BLaER1 treated with 17β-estradiol and CSF1 and Interleukin-3, amounts not matched to agents 10 nM and 100 nM (cell line): ENCODE measurements at regions not wholly inside any gene's neighbourhood (a gene's known extent, or its start where the extent isn't known, plus 50 kb on each side); places are given as distances from the start of the nearest gene placed in this dataset.

Experiments
- H3K27ac ChIP-seq, 11 experiments: shearing (Covaris generic); formaldehyde crosslinking; 2 replicates each; pipeline ENCODE4 v1.8.1; 2022
- H3K27me3 ChIP-seq, 11 experiments: shearing (Covaris generic); formaldehyde crosslinking; 2 replicates each; pipeline ENCODE4 v1.8.1; 2022
- H3K36me3 ChIP-seq, 11 experiments: shearing (Covaris generic); formaldehyde crosslinking; 2 replicates each; pipeline ENCODE4 v1.8.1; 2022
- H3K4me1 ChIP-seq, 10 experiments: shearing (Covaris generic); formaldehyde crosslinking; 2 replicates each; pipeline ENCODE4 v1.8.1; 2022
- H3K4me2 ChIP-seq, 11 experiments: shearing (Covaris generic); formaldehyde crosslinking; 2 replicates each; pipeline ENCODE4 v1.8.1; 2022
- H3K4me3 ChIP-seq, 10 experiments: shearing (Covaris generic); formaldehyde crosslinking; 2 replicates each; pipeline ENCODE4 v1.8.1; 2022
- H3K9ac ChIP-seq, 11 experiments: shearing (Covaris generic); formaldehyde crosslinking; 2 replicates each; pipeline ENCODE4 v1.8.1; 2022
- H3K9me3 ChIP-seq, 11 experiments: shearing (Covaris generic); formaldehyde crosslinking; replicated peaks in 1 of 11; 2 replicates each; pipeline ENCODE4 v1.8.1; 2022
- H4K20me1 ChIP-seq, 11 experiments: shearing (Covaris generic); formaldehyde crosslinking; 2 replicates each; pipeline ENCODE4 v1.8.1; 2022
- Cebpa-rat ChIP-seq, 11 experiments: shearing (Covaris generic); IDR thresholded peaks; 2 replicates each; pipeline ENCODE4 v1.8.1; 2022

DNA sequence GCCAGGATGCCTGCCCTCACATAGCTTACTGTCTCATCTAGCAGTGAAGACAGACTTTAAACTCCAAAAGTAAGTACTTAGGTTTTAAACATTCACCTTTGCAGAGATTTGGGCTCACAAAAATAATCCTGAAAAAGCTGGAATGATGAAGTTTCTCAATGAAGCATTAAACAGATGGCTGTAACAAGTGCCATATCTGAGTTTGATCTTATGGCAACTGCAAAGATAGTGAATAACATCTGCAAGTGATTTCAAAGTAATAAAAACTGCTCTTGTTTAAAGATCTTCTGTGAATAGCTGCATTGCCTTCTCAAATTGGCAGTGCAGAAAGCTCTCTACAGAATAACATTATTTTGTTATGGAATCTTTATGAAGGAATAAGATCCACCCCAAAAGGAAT, 271.2 kb upstream of the SMIM31 start:
- Histone ChIP-seq H3K27ac (no peak overlapping the region), H3K9me3 (no peaks in the 10 kb centered on the region), H3K4me1 (no peaks in the 10 kb centered on the region), H3K9ac (no peak overlapping the region), H3K36me3 (no peaks in the 10 kb centered on the region), H3K4me3 (no peak overlapping the region), H3K4me2 (no peak overlapping the region), H3K27me3 (no peaks in the 10 kb centered on the region), H4K20me1 (no peaks in the 10 kb centered on the region)
- TF ChIP-seq Cebpa-rat (IDR thresholded peaks at IDR 0.05) = no peak

DNA sequence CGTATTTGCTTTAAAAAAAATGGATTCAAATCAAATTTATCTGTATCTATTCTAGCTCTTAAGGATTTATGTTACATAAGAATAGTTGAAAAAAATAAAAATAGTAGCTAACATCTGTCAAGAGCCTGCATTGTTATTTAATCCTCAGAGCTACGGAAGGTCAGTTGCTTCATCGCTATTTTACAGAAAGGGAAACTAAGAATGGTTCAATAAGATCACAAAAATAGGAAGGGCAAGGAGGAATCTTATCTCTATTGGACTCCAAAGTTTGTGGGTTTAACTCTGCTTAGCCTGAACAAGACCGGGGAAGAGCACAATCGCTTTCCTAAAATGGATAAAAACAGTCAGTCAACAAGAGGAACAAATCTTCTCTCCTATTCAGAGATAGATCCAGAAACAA, 270.2 kb upstream of the SMIM31 start:
- H3K27ac ChIP-seq = no peak overlapping the region
- no peaks in the 10 kb centered on the region for H3K4me1 ChIP-seq
- H3K27me3 ChIP-seq = no peaks in the 10 kb centered on the region
- no peak overlapping the region for H3K4me2 ChIP-seq
- no peaks in the 10 kb centered on the region for H3K36me3 ChIP-seq
- H3K9ac ChIP-seq = no peak overlapping the region
- H3K9me3 ChIP-seq = no peaks in the 10 kb centered on the region
- H3K4me3 ChIP-seq = no peak overlapping the region
- TF ChIP-seq Cebpa-rat (IDR thresholded peaks at IDR 0.05) = no peak
- H4K20me1 ChIP-seq = no peaks in the 10 kb centered on the region

DNA sequence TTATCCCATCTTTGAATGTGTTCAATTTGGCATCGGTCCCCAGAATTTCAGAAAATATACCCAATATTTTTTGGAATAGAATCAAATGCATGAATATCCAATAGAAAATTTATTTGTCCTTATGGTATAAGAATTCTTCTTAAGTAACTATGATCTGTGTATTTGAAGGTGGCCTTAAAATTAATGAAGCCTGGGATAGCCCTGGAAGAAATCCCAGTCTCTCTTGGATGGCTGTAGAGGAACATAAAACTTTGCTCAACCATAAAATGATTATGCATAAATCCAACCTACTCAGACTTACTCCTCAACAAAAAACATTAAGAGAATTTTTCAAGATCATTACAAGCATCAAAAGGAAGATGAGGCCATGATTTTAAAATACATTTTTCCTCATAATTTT, 269.4 kb upstream of the SMIM31 start:
- H3K27me3 ChIP-seq = no peaks in the 10 kb centered on the region
- no peaks in the 10 kb centered on the region for H3K4me1 ChIP-seq
- H3K4me2 ChIP-seq = no peak overlapping the region
- no peaks in the 10 kb centered on the region for H3K9me3 ChIP-seq
- H3K36me3 ChIP-seq = no peaks in the 10 kb centered on the region
- no peak for TF ChIP-seq Cebpa-rat (IDR thresholded peaks at IDR 0.05)
- no peak overlapping the region for H3K9ac ChIP-seq
- H3K27ac ChIP-seq = no peak overlapping the region
- H4K20me1 ChIP-seq = no peaks in the 10 kb centered on the region
- H3K4me3 ChIP-seq = no peak overlapping the region

- H3K9ac ChIP-seq = no peak overlapping the region
- H3K27ac ChIP-seq = no peak overlapping the region
- H3K4me3 ChIP-seq = no peak overlapping the region
- no peaks in the 10 kb centered on the region for H3K27me3 ChIP-seq
- H3K4me2 ChIP-seq = no peak overlapping the region
- no peaks in the 10 kb centered on the region for H4K20me1 ChIP-seq
- no peaks in the 10 kb centered on the region for H3K36me3 ChIP-seq
- H3K9me3 ChIP-seq = no peaks in the 10 kb centered on the region
- H3K4me1 ChIP-seq = no peaks in the 10 kb centered on the region
- TF ChIP-seq Cebpa-rat (IDR thresholded peaks at IDR 0.05) = no peak
These were observed 268.8 kb upstream of the SMIM31 start for GRCh38 chr4:164485136-164485535.

DNA sequence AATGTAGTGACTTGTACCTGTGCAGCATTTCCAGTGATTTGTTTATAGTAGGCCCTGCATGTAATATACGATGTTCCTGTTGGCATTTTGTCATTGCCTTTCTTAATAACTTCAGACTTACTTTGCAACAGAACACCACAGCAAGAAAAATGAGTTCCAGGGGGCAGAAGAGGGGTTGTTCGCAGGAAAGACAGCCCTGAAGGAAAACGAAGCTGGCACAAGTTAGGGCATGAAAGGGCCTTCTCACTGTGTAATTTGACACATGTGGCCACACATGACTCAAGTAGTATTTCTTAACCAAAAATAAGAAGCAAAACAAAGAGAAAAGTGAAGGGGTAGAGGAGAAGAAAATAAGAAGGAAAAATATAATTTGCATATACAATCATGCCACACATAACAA, 265.8 kb upstream of the SMIM31 start:
- Histone ChIP-seq H3K9me3 (peaks cover 0 to 5% (median 0%) of the 10 kb centered on the region in 11 experiments; a peak in 1 of 22 replicates), H3K9ac (no peak overlapping the region), H3K27me3 (no peaks in the 10 kb centered on the region), H3K4me1 (no peaks in the 10 kb centered on the region), H4K20me1 (no peaks in the 10 kb centered on the region), H3K27ac (no peak overlapping the region), H3K4me3 (no peak overlapping the region), H3K4me2 (no peak overlapping the region), H3K36me3 (no peaks in the 10 kb centered on the region)
- no peak for TF ChIP-seq Cebpa-rat (IDR thresholded peaks at IDR 0.05)

DNA sequence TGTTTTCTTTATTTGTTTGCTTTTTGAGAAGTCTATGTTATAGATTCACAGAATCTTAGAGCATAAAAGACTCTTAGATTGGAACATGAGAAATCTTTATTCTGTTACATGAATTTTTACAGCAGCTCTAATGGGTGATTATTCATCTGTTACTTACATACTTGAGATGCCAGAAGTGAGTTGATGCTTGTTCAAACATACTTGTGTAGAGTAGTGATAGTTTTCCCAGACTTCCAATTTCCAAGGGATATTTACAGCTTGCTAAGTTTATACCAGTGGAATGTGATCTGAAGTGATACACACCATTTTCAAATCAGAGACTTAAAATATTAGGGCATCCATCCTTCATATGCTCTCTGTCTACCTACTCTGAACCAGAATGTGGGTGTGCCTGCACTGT, 252.9 kb upstream of the SMIM31 start:
- no peak overlapping the region for H3K4me2 ChIP-seq
- no peak overlapping the region for H3K4me3 ChIP-seq
- no peaks in the 10 kb centered on the region for H3K36me3 ChIP-seq
- no peak for TF ChIP-seq Cebpa-rat (IDR thresholded peaks at IDR 0.05)
- no peaks in the 10 kb centered on the region for H3K4me1 ChIP-seq
- no peaks in the 10 kb centered on the region; a peak in 1 of 22 replicates for H3K9me3 ChIP-seq
- no peak overlapping the region for H3K27ac ChIP-seq
- no peaks in the 10 kb centered on the region for H4K20me1 ChIP-seq
- H3K27me3 ChIP-seq = no peaks in the 10 kb centered on the region
- no peak overlapping the region for H3K9ac ChIP-seq

GRCh38 chr4:164503874-164504273, 250.1 kb upstream of the SMIM31 start:
- Histone ChIP-seq H3K4me3 (no peak overlapping the region), H3K27me3 (no peaks in the 10 kb centered on the region), H3K9me3 (no peaks in the 10 kb centered on the region), H4K20me1 (no peaks in the 10 kb centered on the region), H3K4me1 (peaks cover 0 to 5% (median 0%) of the 10 kb centered on the region in 10 experiments; a peak in 6 of 20 replicates), H3K36me3 (no peaks in the 10 kb centered on the region), H3K4me2 (no peak overlapping the region), H3K9ac (no peak overlapping the region), H3K27ac (no peak overlapping the region)
- TF ChIP-seq Cebpa-rat (IDR thresholded peaks at IDR 0.05) = no peak

GRCh38 chr4:164508097-164508496, 245.8 kb upstream of the SMIM31 start:
- TF ChIP-seq Cebpa-rat (IDR thresholded peaks at IDR 0.05) = no peak
- Histone ChIP-seq H3K4me3 (no peak overlapping the region), H3K36me3 (no peaks in the 10 kb centered on the region), H3K9me3 (no peaks in the 10 kb centered on the region), H3K4me2 (no peak overlapping the region), H3K27ac (no peak overlapping the region), H3K9ac (no peak overlapping the region), H4K20me1 (no peaks in the 10 kb centered on the region), H3K4me1 (peaks cover 0 to 33% (median 11%) of the 10 kb centered on the region in 10 experiments; a peak in 10 of 20 replicates), H3K27me3 (no peaks in the 10 kb centered on the region)

DNA sequence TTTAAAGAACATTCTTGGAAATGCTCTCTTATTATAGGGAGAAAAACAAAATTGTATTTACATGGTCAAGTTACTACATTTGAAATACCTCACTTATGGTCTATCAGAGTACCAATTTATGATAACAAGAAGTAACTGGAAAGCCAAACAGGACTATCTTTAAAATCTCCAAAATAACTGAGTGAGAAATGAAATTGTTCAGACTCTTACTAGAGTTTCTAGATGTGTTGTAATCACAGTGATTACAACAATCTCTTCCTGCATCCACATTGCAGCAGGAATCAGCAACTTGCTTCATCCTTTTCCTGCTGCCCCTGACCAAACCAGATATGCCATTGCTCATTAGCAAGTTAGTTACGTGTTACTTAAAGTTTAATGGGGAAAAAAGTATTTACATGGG, 245.2 kb upstream of the SMIM31 start:
- peaks cover 0 to 33% (median 11%) of the 10 kb centered on the region in 10 experiments; a peak in 10 of 20 replicates for H3K4me1 ChIP-seq
- H4K20me1 ChIP-seq = no peaks in the 10 kb centered on the region
- H3K9me3 ChIP-seq = no peaks in the 10 kb centered on the region
- no peak for TF ChIP-seq Cebpa-rat (IDR thresholded peaks at IDR 0.05)
- no peaks in the 10 kb centered on the region for H3K36me3 ChIP-seq
- no peak overlapping the region for H3K27ac ChIP-seq
- peak overlapping the region in 5 of 11 experiments; percentile 2 to 38 (median 17); a peak in 3 of 22 replicates for H3K4me2 ChIP-seq
- no peak overlapping the region for H3K9ac ChIP-seq
- H3K27me3 ChIP-seq = no peaks in the 10 kb centered on the region
- H3K4me3 ChIP-seq = no peak overlapping the region

DNA sequence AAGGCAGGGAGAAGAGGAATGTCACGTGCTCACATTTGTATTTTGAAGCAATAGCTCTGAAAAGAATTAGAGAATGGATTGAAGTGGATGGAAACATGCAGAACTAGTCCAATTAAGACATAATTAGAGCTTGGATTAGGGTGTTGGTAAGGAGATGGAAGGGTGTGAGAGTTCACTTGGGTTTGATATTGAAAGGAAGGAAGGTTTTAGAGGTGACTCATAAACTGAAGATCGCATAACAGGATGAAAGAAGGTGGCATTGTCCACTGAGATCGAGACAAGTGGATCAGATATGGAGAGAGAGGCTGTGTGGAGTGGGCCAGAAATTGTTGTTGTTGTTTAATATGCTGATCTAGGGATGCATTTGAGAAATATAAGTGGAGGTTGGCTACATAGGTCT, 244.0 kb upstream of the SMIM31 start:
- no peaks in the 10 kb centered on the region for H3K9me3 ChIP-seq
- no peaks in the 10 kb centered on the region for H3K27me3 ChIP-seq
- no peak overlapping the region for H3K9ac ChIP-seq
- peaks cover 0 to 33% (median 11%) of the 10 kb centered on the region in 10 experiments; a peak in 10 of 20 replicates for H3K4me1 ChIP-seq
- no peaks in the 10 kb centered on the region for H4K20me1 ChIP-seq
- peak overlapping the region in 5 of 11 experiments; percentile 8 to 48 (median 35); a peak in 6 of 22 replicates for H3K4me2 ChIP-seq
- no peaks in the 10 kb centered on the region for H3K36me3 ChIP-seq
- H3K4me3 ChIP-seq = no peak overlapping the region
- TF ChIP-seq Cebpa-rat (IDR thresholded peaks at IDR 0.05) = no peak
- no peak overlapping the region for H3K27ac ChIP-seq
